ENCODE measurements at regions not wholly inside any gene's neighbourhood (a gene's known extent, or its start where the extent isn't known, plus 50 kb on each side); places are given as distances from the start of the nearest gene placed in this dataset.
"Not testable (repeated sequence)": the region's sequence is repeated elsewhere in the genome, so short reads cannot be mapped to it uniquely, and the experiment has no call there.

DNA sequence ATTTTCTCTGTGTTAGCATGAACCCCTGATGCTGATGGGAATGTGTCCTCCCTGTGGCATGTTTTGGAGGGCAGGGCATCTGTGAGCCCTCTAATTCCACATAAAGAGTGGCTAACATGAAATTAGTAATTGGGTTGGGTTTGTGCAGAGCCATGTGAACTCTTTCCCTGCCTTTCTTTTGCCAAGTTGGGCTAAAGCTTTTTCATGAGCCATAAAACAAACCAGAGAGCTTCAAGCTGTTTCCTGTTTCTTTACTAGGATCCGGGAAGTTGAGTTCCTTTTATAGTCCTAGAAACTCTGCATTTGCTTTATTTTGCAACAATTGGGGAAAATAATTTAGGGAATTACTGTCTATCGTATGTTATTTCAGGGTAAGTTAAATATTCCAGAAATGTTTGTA is 247.1 kb downstream of the RTP5 start:
- H3K27me3 Mint-ChIP-seq, H3K27ac Mint-ChIP-seq, H3K36me3 Mint-ChIP-seq, POLR2A ChIA-PET, DNase-seq, ATAC-seq, H3K4me3 Mint-ChIP-seq, H3K4me1 Mint-ChIP-seq, H3K9me3 Mint-ChIP-seq: not testable (repeated sequence)

DNA sequence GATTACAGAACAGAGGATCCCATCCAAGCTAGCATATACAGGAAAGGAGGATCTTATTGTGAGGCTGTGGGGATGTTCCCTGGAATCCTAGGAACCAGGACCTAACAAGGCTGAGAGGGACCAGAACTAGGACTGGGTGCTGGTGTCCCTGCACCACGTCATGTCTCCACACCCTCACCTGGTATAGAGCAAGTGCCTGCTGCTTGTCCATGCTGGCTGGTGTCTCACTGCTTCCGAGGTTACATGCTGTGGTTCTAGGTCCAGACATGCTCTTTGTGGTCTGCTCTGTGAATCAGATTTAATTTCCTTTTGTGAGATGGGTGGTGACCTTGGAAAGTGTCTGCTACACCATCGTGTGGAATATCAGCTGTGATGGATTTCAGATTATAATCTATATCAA is 247.8 kb downstream of the RTP5 start:
- POLR2A ChIA-PET, H3K27me3 Mint-ChIP-seq, DNase-seq, H3K4me3 Mint-ChIP-seq, ATAC-seq, H3K4me1 Mint-ChIP-seq, H3K27ac Mint-ChIP-seq, H3K9me3 Mint-ChIP-seq: not testable (repeated sequence)
- peaks cover 0 to 12% (median 0%) of the 10 kb centered on the region in 3 donors for H3K36me3 Mint-ChIP-seq

DNA sequence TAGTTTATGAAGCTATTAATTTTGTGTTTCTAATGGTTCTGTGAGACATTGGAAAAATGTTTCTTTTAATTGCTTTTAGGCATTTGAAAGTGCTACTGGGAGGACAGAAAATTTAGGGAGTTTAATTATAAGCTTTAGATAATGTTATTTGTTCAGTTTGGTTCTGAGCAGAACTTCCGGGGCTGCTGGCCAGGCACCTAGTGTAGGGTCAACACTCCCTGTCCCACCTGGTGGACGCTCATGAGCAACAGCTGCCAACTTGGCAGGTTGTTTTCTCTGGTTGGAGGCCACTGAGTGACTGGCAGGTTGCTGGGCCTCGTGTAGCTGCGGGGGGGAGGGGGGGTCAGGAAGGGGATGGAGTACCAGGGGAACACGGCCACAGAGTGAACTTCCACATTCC is 250.2 kb downstream of the RTP5 start:
- peaks cover 0 to 12% (median 0%) of the 10 kb centered on the region in 3 donors for H3K36me3 Mint-ChIP-seq
- H3K27ac Mint-ChIP-seq, ATAC-seq, H3K9me3 Mint-ChIP-seq, DNase-seq, POLR2A ChIA-PET, H3K4me1 Mint-ChIP-seq, H3K4me3 Mint-ChIP-seq, H3K27me3 Mint-ChIP-seq: not testable (repeated sequence)

DNA sequence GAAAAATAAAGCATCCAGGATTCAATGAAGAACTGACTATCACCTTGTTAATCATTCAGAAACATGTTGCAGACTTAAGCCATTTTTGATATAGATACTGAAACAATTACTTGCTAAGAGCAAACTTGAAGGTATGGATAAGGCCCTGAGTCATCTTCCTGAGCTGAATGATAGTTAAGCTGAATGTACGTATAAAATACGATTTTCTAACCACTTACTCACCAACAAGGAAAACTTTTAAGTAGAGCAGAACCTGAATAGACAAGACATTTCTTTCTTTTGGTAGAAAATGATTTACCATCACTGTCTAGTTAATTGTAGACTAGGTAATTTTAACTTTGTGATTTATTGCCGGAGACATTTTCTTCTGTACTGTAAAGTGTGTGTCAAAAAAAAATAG is 261.2 kb downstream of the RTP5 start:
- H3K9me3 Mint-ChIP-seq, H3K27me3 Mint-ChIP-seq, POLR2A ChIA-PET, H3K4me3 Mint-ChIP-seq, ATAC-seq, DNase-seq, H3K4me1 Mint-ChIP-seq, H3K27ac Mint-ChIP-seq: not testable (repeated sequence)
- peaks cover 0 to 13% (median 0%) of the 10 kb centered on the region in 3 donors for H3K36me3 Mint-ChIP-seq

DNA sequence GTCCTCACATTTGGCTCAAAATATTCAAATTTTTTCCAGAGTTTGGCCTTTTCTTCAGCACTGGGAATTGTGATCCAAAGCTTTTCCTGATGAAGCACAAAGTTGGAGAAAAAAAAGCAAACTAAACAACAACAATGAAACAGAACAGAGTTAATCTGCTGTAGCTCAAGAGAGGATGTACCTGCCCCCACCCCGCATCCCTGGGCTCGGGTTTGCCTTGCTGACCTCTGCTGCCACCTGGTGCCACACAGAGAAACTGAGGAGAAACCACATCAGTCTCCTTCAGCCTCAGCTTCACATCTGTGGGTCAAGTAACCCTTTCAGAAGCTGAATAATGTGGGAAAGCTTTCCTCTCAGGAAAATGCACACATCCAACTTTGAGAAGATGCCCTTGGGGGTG is 290.4 kb downstream of the RTP5 start:
- H3K27ac Mint-ChIP-seq, H3K27me3 Mint-ChIP-seq, H3K9me3 Mint-ChIP-seq, POLR2A ChIA-PET, H3K36me3 Mint-ChIP-seq, H3K4me3 Mint-ChIP-seq, DNase-seq, H3K4me1 Mint-ChIP-seq, ATAC-seq: not testable (repeated sequence)

DNA sequence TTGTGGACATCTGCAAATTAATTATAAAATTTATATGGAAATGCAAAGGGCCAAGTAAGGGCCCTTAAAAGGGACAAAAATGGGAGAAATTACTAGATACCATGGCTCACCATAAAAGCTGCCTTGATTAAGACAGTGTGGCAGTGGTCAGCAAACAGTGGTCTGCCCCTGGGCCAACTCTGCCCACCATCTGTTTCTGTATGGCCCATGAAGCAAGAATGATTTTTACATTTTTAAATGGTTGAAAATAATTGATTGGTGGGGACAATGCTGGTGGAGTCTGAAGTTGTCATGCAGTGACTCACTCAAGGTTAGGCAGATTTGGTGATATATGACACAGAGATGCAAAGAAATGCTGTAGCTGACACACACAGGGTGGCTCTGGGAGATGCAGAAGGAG is 295.6 kb downstream of the RTP5 start:
- H3K36me3 Mint-ChIP-seq, H3K9me3 Mint-ChIP-seq, H3K27me3 Mint-ChIP-seq, H3K27ac Mint-ChIP-seq, DNase-seq, H3K4me1 Mint-ChIP-seq, POLR2A ChIA-PET, ATAC-seq, H3K4me3 Mint-ChIP-seq: not testable (repeated sequence)

DNA sequence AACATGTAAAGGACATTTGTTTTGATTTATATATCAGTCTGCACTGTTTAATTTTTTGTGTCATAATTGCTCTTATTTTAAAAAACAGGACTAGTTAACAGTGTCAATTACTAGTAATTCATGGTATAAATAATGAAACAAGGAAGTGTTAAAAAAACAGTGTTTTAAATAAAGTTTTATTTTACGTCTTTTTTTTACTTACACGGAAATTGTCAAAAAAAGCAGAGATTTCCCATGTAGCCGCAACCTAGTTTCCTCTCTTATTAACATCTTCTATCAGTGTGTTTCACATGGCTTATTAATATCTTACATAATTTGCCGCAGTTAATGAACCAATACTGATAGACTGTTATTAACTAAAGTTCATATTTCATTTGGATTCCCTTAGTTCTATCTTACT is 301.8 kb downstream of the RTP5 start:
- POLR2A ChIA-PET, H3K4me3 Mint-ChIP-seq, H3K9me3 Mint-ChIP-seq, H3K4me1 Mint-ChIP-seq, ATAC-seq, H3K36me3 Mint-ChIP-seq, H3K27me3 Mint-ChIP-seq, H3K27ac Mint-ChIP-seq, DNase-seq: not testable (repeated sequence)

All from naive thymus-derived CD8-positive, alpha-beta T cell (primary cell).